Endothelial cell of umbilical vein (primary cell): ENCODE measurements at regions not wholly inside any gene's neighbourhood (a gene's known extent, or its start where the extent isn't known, plus 50 kb on each side); places are given as distances from the start of the nearest gene placed in this dataset.

Experiments
- BruUV-seq: library from RNA; stranded (reverse); fragments of 400-500 nt; replicated peaks from 2 replicates; lab custom pipeline; 2021; lab: Mats Ljungman, UMichigan
- CTCF ChIA-PET: fragments of 300-600, 350-600 bp; sonication (Branson Sonifier 250); formaldehyde crosslinking; loops from one replicate; lab custom pipeline; 2021; ENCODE audit warnings: antibody characterized with exemption, inconsistent platforms; lab: Charles Lee
- POLR2A ChIA-PET: fragments of 300-600, 350-600 bp; sonication (Branson Sonifier 250); formaldehyde crosslinking; loops from one replicate; lab custom pipeline; 2021; ENCODE audit warnings: antibody characterized with exemption, inconsistent platforms; lab: Charles Lee
- DNase-seq: peaks from one replicate; pipeline ENCODE4 v3.0.0-alpha.2; 2011; ENCODE audit warnings: low read depth, low spot score
- FAIRE-seq: peaks from 2 replicates; lab custom pipeline; 2011; peaks lifted over from hg19 to GRCh38; lab: Jason Lieb, UNC
- H2AFZ ChIP-seq: 2 replicates; pipeline ENCODE4 v1.6.0; 2012; ENCODE audit warnings: low read depth, low read length, control low read depth, inconsistent platforms
- H3K27ac ChIP-seq: 2 replicates; pipeline ENCODE4 v1.5.1; 2011; ENCODE audit warnings: low read depth, mild to moderate bottlenecking, control low read depth, low read length, moderate library complexity; ENCODE audit not compliant: insufficient read depth
- H3K27me3 ChIP-seq, 2 experiments: 2 replicates each; pipeline versions ENCODE4 v1.6.0 to v1.6.1; 2011; ENCODE audit warnings: low read length in 2 of 2, mixed read lengths in 1 of 2; ENCODE audit not compliant: control insufficient read depth in 2 of 2, insufficient read depth in 2 of 2
- H3K36me3 ChIP-seq, 2 experiments: 2 replicates in 1 of 2; 3 replicates in 1 of 2; pipeline ENCODE4 v1.5.1; 2011; ENCODE audit warnings: low read length in 2 of 2, mild to moderate bottlenecking in 1 of 2, moderate library complexity in 1 of 2; ENCODE audit not compliant: control insufficient read depth in 2 of 2, insufficient read depth in 2 of 2; ENCODE audit errors: extremely low read depth in 1 of 2
- H3K4me1 ChIP-seq: 3 replicates; pipeline ENCODE4 v1.5.1; 2011; ENCODE audit warnings: mild to moderate bottlenecking, low read length; ENCODE audit not compliant: control insufficient read depth, insufficient read depth; ENCODE audit errors: extremely low read depth
- H3K4me2 ChIP-seq: 2 replicates; pipeline ENCODE4 v1.6.1; 2011; ENCODE audit warnings: low read length, control low read depth, mixed read lengths; ENCODE audit not compliant: insufficient read depth
- H3K4me3 ChIP-seq, 3 experiments: fragments of 200-600 bp in 1 of 3; sonication (generic), shearing (Covaris generic) in 1 of 3; replicated peaks in 1 of 3; 2 replicates each; pipeline ENCODE4 v1.5.1; 2011 to 2016; ENCODE audit warnings: control low read depth in 3 of 3, low read length in 3 of 3, mild to moderate bottlenecking in 2 of 3, inconsistent platforms in 1 of 3, low read depth in 1 of 3, moderate library complexity in 1 of 3; ENCODE audit not compliant: insufficient read depth in 1 of 3
- H3K79me2 ChIP-seq: 2 replicates; pipeline ENCODE4 v1.6.0; 2012; ENCODE audit warnings: low read length, inconsistent platforms; ENCODE audit not compliant: control insufficient read depth, insufficient read depth
- H3K9ac ChIP-seq: replicated peaks from 2 replicates; pipeline ENCODE3; 2011; ENCODE audit warnings: low read length, control low read depth; ENCODE audit not compliant: insufficient read depth; ENCODE audit errors: extremely low read depth
- H3K9me1 ChIP-seq: replicated peaks from 3 replicates; pipeline ENCODE4 v1.6.0; 2011; ENCODE audit warnings: mild to moderate bottlenecking, low read length; ENCODE audit not compliant: control insufficient read depth, insufficient read depth; ENCODE audit errors: extremely low read depth
- H3K9me3 ChIP-seq: replicated peaks from 2 replicates; pipeline ENCODE4 v1.5.1; 2012; ENCODE audit warnings: low read length, inconsistent platforms; ENCODE audit not compliant: control insufficient read depth, insufficient read depth
- H4K20me1 ChIP-seq: replicated peaks from 2 replicates; pipeline ENCODE3; 2011; ENCODE audit warnings: mild to moderate bottlenecking, low read length; ENCODE audit not compliant: control insufficient read depth, insufficient read depth; ENCODE audit errors: extremely low read depth
- CTCF ChIP-seq, 2 donors: IDR thresholded peaks; 1 replicate in 1 of 2; 2 replicates in 1 of 2; pipeline ENCODE4 v1.5.1; 2011; ENCODE audit warnings: low read length in 2 of 2, mild to moderate bottlenecking in 2 of 2, moderate library complexity in 2 of 2, control low read depth in 1 of 2, inconsistent platforms in 1 of 2, low read depth in 1 of 2; ENCODE audit not compliant: insufficient read depth in 1 of 2; ENCODE audit errors: extremely low read depth in 1 of 2
- EZH2 ChIP-seq: IDR thresholded peaks from 2 replicates; pipeline ENCODE4 v1.6.1; 2012; ENCODE audit warnings: borderline replicate concordance, low read depth, mild to moderate bottlenecking, moderate library complexity, low read length, inconsistent platforms; ENCODE audit not compliant: severe bottlenecking
- FOS ChIP-seq: IDR thresholded peaks from 2 replicates; pipeline ENCODE4 v1.6.1; 2011; ENCODE audit warnings: mild to moderate bottlenecking, low read length, moderate library complexity, borderline replicate concordance; ENCODE audit not compliant: insufficient read depth
- GATA2 ChIP-seq: IDR thresholded peaks from 2 replicates; pipeline ENCODE4 v1.7.0; 2011; ENCODE audit warnings: low read depth, mild to moderate bottlenecking, moderate library complexity, mixed read lengths, low read length; ENCODE audit not compliant: insufficient read length, insufficient read depth
- JUN ChIP-seq: IDR thresholded peaks from 2 replicates; pipeline ENCODE4 v1.6.1; 2011; ENCODE audit warnings: borderline replicate concordance, low read depth; ENCODE audit not compliant: insufficient read length, insufficient read depth
- MAX ChIP-seq: IDR thresholded peaks from 2 replicates; pipeline ENCODE4 v1.6.1; 2011; ENCODE audit not compliant: insufficient read depth, insufficient read length
- MYC ChIP-seq: IDR thresholded peaks from one replicate; pipeline ENCODE4 v1.6.1; 2011; ENCODE audit warnings: mild to moderate bottlenecking, low read depth, low read length
- POLR2A ChIP-seq: IDR thresholded peaks from 2 replicates; pipeline ENCODE4 v1.6.1; 2012; ENCODE audit warnings: low read depth, mild to moderate bottlenecking, control low read depth, low read length
- POLR2AphosphoS5 ChIP-seq: IDR thresholded peaks from 2 replicates; pipeline ENCODE4 v1.6.1; 2012; ENCODE audit warnings: low read depth, mild to moderate bottlenecking, control low read depth, low read length, moderate library complexity; ENCODE audit not compliant: insufficient read depth
- dilution Hi-C: fragments of 300-500 bp; cut with MboI; formaldehyde crosslinking; loops from one replicate; pipeline ENCODE4 v1.15.0; 2019; ENCODE audit warnings: low sequenced_read_pairs; ENCODE audit not compliant: extremely low pct_ligation_motif_present
- intact Hi-C: fragments of 100-400 bp; cut with micrococcal nuclease; formaldehyde crosslinking; loops from one replicate; pipeline ENCODE4 v1.10.0; 2022

GRCh38 chr13:74743992-74744391 lies 609.8 kb upstream of the KLF12 start:
- Histone ChIP-seq H3K36me3 (no peaks in the 10 kb centered on the region), H3K79me2 (no peaks in the 10 kb centered on the region), H3K4me3 (no peak overlapping the region), H3K4me1 (no peaks in the 10 kb centered on the region), H3K9me3 (no peaks in the 10 kb centered on the region), H3K27me3 (no peaks in the 10 kb centered on the region), H2AFZ (no peak overlapping the region), H4K20me1 (no peaks in the 10 kb centered on the region), H3K9ac (no peak overlapping the region), H3K4me2 (no peak overlapping the region), H3K27ac (no peak overlapping the region), H3K9me1 (no peaks in the 10 kb centered on the region)
- CTCF ChIA-PET: interaction anchor here (1.2 to 1.5 kb wide), 2 partner anchors 14 to 475 kb away, joined by 3 read pairs; no protein-coding TSS in a partner anchor
- no peak for TF ChIP-seq POLR2AphosphoS5
- no peak for TF ChIP-seq CTCF (IDR thresholded peaks at IDR 0.05; ENCODE audit: extremely low read depth in 1 of 2, insufficient read depth in 1 of 2, low read depth in 1 of 2, low read length in 2 of 2)
- no peak for TF ChIP-seq FOS
- TF ChIP-seq JUN: no peak
- TF ChIP-seq POLR2A: no peak
- TF ChIP-seq MYC: no peak
- TF ChIP-seq GATA2: no peak
- TF ChIP-seq EZH2: no peak
- TF ChIP-seq MAX: no peak
- no peak for DNase-seq
- no TSS peak for BruUV-seq
- no peak for FAIRE-seq
- intact Hi-C loops (no loop called here), dilution Hi-C loops (no loop called here)
- POLR2A ChIA-PET: no interaction called here
